ENCODE measurements at regions not wholly inside any gene's neighbourhood (a gene's known extent, or its start where the extent isn't known, plus 50 kb on each side); places are given as distances from the start of the nearest gene placed in this dataset.

DNA sequence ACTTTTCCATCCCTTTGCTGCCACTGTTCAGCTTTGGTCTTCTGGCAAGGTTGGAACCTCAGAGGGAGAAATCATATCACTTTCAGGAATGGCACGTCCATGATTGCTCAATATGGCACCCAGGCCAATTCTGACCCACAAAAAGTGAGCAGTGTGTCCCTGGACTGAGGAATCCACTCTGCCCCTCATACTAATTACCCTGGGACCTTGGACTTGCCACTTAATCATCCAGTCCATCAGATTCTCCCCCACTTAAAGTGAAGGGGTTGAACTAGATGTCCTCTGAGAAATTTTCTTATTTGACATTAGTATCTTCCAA is 449.3 kb upstream of the CITED2 start:
- Mint-ChIP-seq H3K4me3 (no peak overlapping the region), H3K27me3 (peaks cover 12% of the 10 kb centered on the region), H3K27ac (no peak overlapping the region), H3K4me1 (no peaks in the 10 kb centered on the region), H3K9me3 (no peaks in the 10 kb centered on the region), H3K36me3 (no peaks in the 10 kb centered on the region)
- POLR2A ChIA-PET = no interaction called here
- DNase-seq (no peak), ATAC-seq (ENCODE audit: low read depth) (no peak)

- no peaks in the 10 kb centered on the region for H3K4me1 Mint-ChIP-seq
- H3K27ac Mint-ChIP-seq = no peak overlapping the region
- ATAC-seq (ENCODE audit: low read depth) (no peak), DNase-seq (no peak)
- POLR2A ChIA-PET = no interaction called here
- H3K4me3 Mint-ChIP-seq = no peak overlapping the region
- H3K36me3 Mint-ChIP-seq = no peaks in the 10 kb centered on the region
- H3K9me3 Mint-ChIP-seq = no peaks in the 10 kb centered on the region
- H3K27me3 Mint-ChIP-seq = peaks cover 12% of the 10 kb centered on the region
Measured at GRCh38 chr6:139823099-139823807, 448.8 kb upstream of the CITED2 start.

DNA sequence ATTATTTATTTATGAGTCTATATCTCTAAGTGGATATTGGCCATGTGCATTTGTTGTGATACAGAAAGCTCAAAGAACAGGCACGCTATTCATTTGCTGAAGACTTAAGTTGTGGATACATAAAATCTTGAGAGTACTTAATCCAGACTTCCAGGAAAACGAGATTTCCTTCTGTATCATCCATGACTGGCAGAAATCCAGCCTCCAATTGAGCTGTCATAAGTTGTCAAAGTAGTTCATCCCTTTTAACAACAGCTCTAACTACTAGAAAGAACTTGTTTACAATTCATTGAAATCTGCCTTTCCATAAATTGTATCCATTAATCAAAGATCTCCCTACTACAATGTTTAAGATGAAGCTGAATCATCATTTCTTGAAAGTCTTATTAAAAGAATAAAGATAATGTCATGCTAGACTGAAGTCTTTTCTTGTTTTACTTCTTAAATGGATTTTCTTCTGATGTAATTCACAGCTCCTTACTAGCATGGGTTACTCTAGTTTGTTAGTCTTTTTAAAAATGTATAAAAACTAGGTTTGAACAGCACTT is 447.3 kb upstream of the CITED2 start:
- POLR2A ChIA-PET = no interaction called here
- Mint-ChIP-seq H3K9me3 (no peaks in the 10 kb centered on the region), H3K4me3 (no peak overlapping the region), H3K27me3 (peaks cover 12% of the 10 kb centered on the region), H3K4me1 (no peaks in the 10 kb centered on the region), H3K27ac (no peak overlapping the region), H3K36me3 (no peaks in the 10 kb centered on the region)
- no peak for DNase-seq
- ATAC-seq (ENCODE audit: low read depth) = no peak

- DNase-seq = no peak
- H3K9me3 Mint-ChIP-seq = no peaks in the 10 kb centered on the region
- POLR2A ChIA-PET = no interaction called here
- H3K27ac Mint-ChIP-seq = no peak overlapping the region
- H3K27me3 Mint-ChIP-seq = peaks cover 11% of the 10 kb centered on the region
- ATAC-seq (ENCODE audit: low read depth) = no peak
- H3K4me1 Mint-ChIP-seq = no peaks in the 10 kb centered on the region
- no peak overlapping the region for H3K4me3 Mint-ChIP-seq
- H3K36me3 Mint-ChIP-seq = no peaks in the 10 kb centered on the region
Measured at GRCh38 chr6:139820210-139820609, 445.8 kb upstream of the CITED2 start.

DNA sequence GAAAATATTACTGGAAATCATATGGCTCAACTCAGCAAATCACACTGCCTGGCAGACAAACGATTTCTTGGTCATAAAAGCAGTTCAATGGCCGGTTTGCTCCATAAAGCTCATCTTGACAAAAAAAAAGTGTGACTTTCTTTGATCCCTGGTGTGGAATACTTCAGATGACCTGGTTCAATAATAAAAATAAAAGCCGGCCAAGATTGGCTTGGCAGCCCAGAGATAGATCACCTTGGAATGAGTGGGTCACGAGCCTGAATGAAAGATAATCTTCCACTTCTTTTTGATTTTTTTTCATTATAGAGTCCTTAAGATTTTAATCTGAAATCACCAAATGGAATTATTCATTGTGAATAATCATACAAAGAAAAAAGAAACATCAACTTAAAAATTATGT is 445.3 kb upstream of the CITED2 start:
- Mint-ChIP-seq H3K36me3 (no peaks in the 10 kb centered on the region), H3K4me1 (no peaks in the 10 kb centered on the region), H3K27me3 (peaks cover 9% of the 10 kb centered on the region), H3K4me3 (no peak overlapping the region), H3K9me3 (no peaks in the 10 kb centered on the region), H3K27ac (no peak overlapping the region)
- DNase-seq (no peak), ATAC-seq (ENCODE audit: low read depth) (no peak)
- POLR2A ChIA-PET = no interaction called here

- Mint-ChIP-seq H3K36me3 (no peaks in the 10 kb centered on the region), H3K27ac (no peak overlapping the region), H3K4me1 (no peaks in the 10 kb centered on the region), H3K9me3 (peaks cover 2% of the 10 kb centered on the region), H3K27me3 (no peaks in the 10 kb centered on the region), H3K4me3 (no peak overlapping the region)
- ATAC-seq (ENCODE audit: low read depth) = no peak
- DNase-seq = no peak
- POLR2A ChIA-PET = no interaction called here
Measured at GRCh38 chr6:139812939-139813338, 438.5 kb upstream of the CITED2 start.

- ATAC-seq (ENCODE audit: low read depth) (no peak), DNase-seq (no peak)
- Mint-ChIP-seq H3K27me3 (peaks cover 4% of the 10 kb centered on the region), H3K4me3 (no peak overlapping the region), H3K36me3 (no peaks in the 10 kb centered on the region), H3K9me3 (peaks cover 1% of the 10 kb centered on the region), H3K4me1 (no peaks in the 10 kb centered on the region), H3K27ac (no peak overlapping the region)
- POLR2A ChIA-PET = no interaction called here
Measured at GRCh38 chr6:139801571-139802321, 427.3 kb upstream of the CITED2 start.

DNA sequence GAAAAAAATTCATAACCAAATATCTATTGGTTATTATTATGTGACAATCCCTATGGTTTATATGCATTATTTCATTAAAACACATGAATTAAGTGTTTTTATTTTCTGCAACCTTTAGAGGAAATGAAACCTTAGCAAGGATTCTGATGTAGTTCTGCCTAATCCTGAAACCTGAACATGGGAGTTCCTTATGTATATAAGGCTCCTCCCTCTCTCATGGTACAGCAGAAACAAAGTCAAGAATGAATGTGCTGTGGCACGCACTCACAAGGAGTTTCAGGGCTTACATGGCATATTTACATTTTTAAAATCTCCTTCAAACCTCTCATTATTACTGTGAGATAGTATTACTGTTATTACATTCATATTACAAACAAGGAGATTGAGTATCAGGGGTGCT is 426.4 kb upstream of the CITED2 start:
- H3K27ac Mint-ChIP-seq = no peak overlapping the region
- H3K4me1 Mint-ChIP-seq = no peaks in the 10 kb centered on the region
- no peaks in the 10 kb centered on the region for H3K36me3 Mint-ChIP-seq
- peaks cover 4% of the 10 kb centered on the region for H3K27me3 Mint-ChIP-seq
- POLR2A ChIA-PET = no interaction called here
- H3K9me3 Mint-ChIP-seq = peaks cover 1% of the 10 kb centered on the region
- no peak overlapping the region for H3K4me3 Mint-ChIP-seq
- ATAC-seq (ENCODE audit: low read depth) (no peak), DNase-seq (no peak)

GRCh38 chr6:139790527-139790926 is 416.1 kb upstream of the CITED2 start:
- POLR2A ChIA-PET = no interaction called here
- Mint-ChIP-seq H3K4me1 (no peaks in the 10 kb centered on the region), H3K27me3 (no peaks in the 10 kb centered on the region), H3K9me3 (peaks cover 3% of the 10 kb centered on the region), H3K4me3 (no peak overlapping the region), H3K36me3 (no peaks in the 10 kb centered on the region), H3K27ac (no peak overlapping the region)
- DNase-seq = no peak
- no peak for ATAC-seq (ENCODE audit: low read depth)

GRCh38 chr6:139784222-139784769 is 409.8 kb upstream of the CITED2 start:
- H3K27ac Mint-ChIP-seq = no peak overlapping the region
- no peaks in the 10 kb centered on the region for H3K4me1 Mint-ChIP-seq
- no peak for ATAC-seq (ENCODE audit: low read depth)
- peaks cover 3% of the 10 kb centered on the region for H3K9me3 Mint-ChIP-seq
- no peak overlapping the region for H3K4me3 Mint-ChIP-seq
- POLR2A ChIA-PET = no interaction called here
- H3K36me3 Mint-ChIP-seq = no peaks in the 10 kb centered on the region
- no peaks in the 10 kb centered on the region for H3K27me3 Mint-ChIP-seq
- DNase-seq = no peak

DNA sequence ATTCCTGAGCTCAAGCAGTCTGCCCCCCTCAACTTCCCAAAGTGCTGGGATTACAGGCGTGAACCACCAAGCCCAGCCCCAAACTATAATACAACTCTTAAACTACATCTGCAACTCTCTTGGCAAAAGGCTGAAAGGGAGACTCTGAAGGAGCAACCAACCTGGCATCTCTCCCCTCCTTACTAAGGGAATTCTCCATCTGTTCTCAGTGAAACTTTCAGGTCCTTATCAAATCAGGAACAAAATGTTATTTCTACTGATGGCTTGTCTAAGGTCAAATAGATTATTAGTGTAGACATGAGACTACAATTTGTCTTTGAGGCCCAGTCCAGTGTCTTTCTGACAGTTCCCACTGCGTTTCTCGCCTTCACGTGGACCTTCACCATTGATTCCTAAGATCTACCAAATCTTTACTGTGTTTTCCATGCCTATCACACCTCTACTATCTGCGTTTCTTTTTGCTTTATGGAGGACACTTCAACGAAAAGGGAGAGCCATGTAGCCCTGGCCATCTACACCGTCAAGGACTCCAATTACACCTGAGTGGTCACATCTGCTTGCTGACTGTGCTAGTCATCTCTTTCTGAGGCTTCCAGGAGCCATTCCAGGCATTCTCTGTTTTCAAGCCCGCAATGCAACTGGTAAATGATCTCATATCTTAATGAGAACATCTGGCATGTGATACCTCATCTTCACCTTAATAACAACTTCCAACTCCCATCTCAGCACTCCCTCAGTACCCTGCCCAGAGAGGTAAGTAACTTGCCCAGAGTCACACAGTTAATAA is 405.7 kb upstream of the CITED2 start:
- DNase-seq = no peak
- POLR2A ChIA-PET = no interaction called here
- Mint-ChIP-seq H3K4me3 (no peak overlapping the region), H3K9me3 (no peaks in the 10 kb centered on the region), H3K27me3 (no peaks in the 10 kb centered on the region), H3K27ac (no peak overlapping the region), H3K4me1 (no peaks in the 10 kb centered on the region), H3K36me3 (no peaks in the 10 kb centered on the region)
- no peak for ATAC-seq (ENCODE audit: low read depth)

GRCh38 chr6:139778688-139779087 is 404.2 kb upstream of the CITED2 start:
- H3K27ac Mint-ChIP-seq = no peak overlapping the region
- H3K27me3 Mint-ChIP-seq = no peaks in the 10 kb centered on the region
- no peak for ATAC-seq (ENCODE audit: low read depth)
- no peaks in the 10 kb centered on the region for H3K36me3 Mint-ChIP-seq
- DNase-seq = no peak
- H3K9me3 Mint-ChIP-seq = no peaks in the 10 kb centered on the region
- H3K4me3 Mint-ChIP-seq = no peak overlapping the region
- POLR2A ChIA-PET = no interaction called here
- no peaks in the 10 kb centered on the region for H3K4me1 Mint-ChIP-seq

- H3K27me3 Mint-ChIP-seq = no peaks in the 10 kb centered on the region
- no peaks in the 10 kb centered on the region for H3K9me3 Mint-ChIP-seq
- POLR2A ChIA-PET = no interaction called here
- H3K4me3 Mint-ChIP-seq = no peak overlapping the region
- no peak overlapping the region for H3K27ac Mint-ChIP-seq
- H3K36me3 Mint-ChIP-seq = no peaks in the 10 kb centered on the region
- no peaks in the 10 kb centered on the region for H3K4me1 Mint-ChIP-seq
- ATAC-seq (ENCODE audit: low read depth) = no peak
- DNase-seq = no peak
Measured at GRCh38 chr6:139778106-139778505, 403.7 kb upstream of the CITED2 start.

Measured in activated naive CD8-positive, alpha-beta T cell treated with anti-CD3 and anti-CD28 coated beads, Interleukin-2, amount 10 ng/mL, durations not matched to agents 7 days and 5 days (primary cell).